CD14-positive monocyte (primary cell): ENCODE measurements at regions not wholly inside any gene's neighbourhood (a gene's known extent, or its start where the extent isn't known, plus 50 kb on each side); places are given as distances from the start of the nearest gene placed in this dataset.

Experiments used
- DNase-seq, 3 donors: peaks; one replicate each; pipeline ENCODE4 v3.0.0-alpha.2; 2011 to 2022
- H2AFZ ChIP-seq: 2 replicates; pipeline ENCODE4 v1.6.0; 2012; ENCODE audit warnings: mild to moderate bottlenecking, low read depth, low read length, inconsistent platforms; ENCODE audit not compliant: insufficient read depth, poor library complexity, severe bottlenecking
- H3K27ac ChIP-seq, 2 donors: 1 replicate in 1 of 2; 2 replicates in 1 of 2; pipeline ENCODE4 v1.5.1; 2012 to 2013; ENCODE audit warnings: low read length in 2 of 2, control low read depth in 1 of 2, inconsistent platforms in 1 of 2, low read depth in 1 of 2, mild to moderate bottlenecking in 1 of 2
- H3K27me3 ChIP-seq, 2 donors: one replicate each; pipeline versions ENCODE4 v1.6.0 to v1.6.1; 2011 to 2013; ENCODE audit warnings: low read length in 2 of 2; ENCODE audit not compliant: control insufficient read depth in 2 of 2, insufficient read depth in 2 of 2
- H3K36me3 ChIP-seq, 2 donors: replicated peaks in 1 of 2; 1 replicate in 1 of 2; 2 replicates in 1 of 2; pipeline versions ENCODE4 v1.5.1 to v1.6.1; 2012 to 2013; ENCODE audit warnings: low read length in 2 of 2, control low read depth in 1 of 2, inconsistent platforms in 1 of 2, mild to moderate bottlenecking in 1 of 2; ENCODE audit not compliant: insufficient read depth in 2 of 2, control insufficient read depth in 1 of 2
- H3K4me1 ChIP-seq, 2 donors: 1 replicate in 1 of 2; 2 replicates in 1 of 2; pipeline versions ENCODE4 v1.5.1 to v1.6.1; 2012 to 2013; ENCODE audit warnings: low read length in 2 of 2, control low read depth in 1 of 2, inconsistent platforms in 1 of 2, mild to moderate bottlenecking in 1 of 2, moderate library complexity in 1 of 2; ENCODE audit not compliant: insufficient read depth in 2 of 2, control insufficient read depth in 1 of 2
- H3K4me2 ChIP-seq: replicated peaks from 2 replicates; pipeline ENCODE3; 2012; ENCODE audit warnings: low read length, moderate library complexity, mild to moderate bottlenecking; ENCODE audit not compliant: poor library complexity, severe bottlenecking; ENCODE audit errors: extremely low read depth
- H3K4me3 ChIP-seq, 3 experiments: fragments of 200-600 bp in 1 of 3; sonication (generic) in 1 of 3; replicated peaks in 1 of 3; 1 replicate in 2 of 3; 2 replicates in 1 of 3; pipeline ENCODE4 v1.5.1; 2011 to 2013; ENCODE audit warnings: low read length in 3 of 3, mild to moderate bottlenecking in 3 of 3, control low read depth in 2 of 3, low read depth in 2 of 3, inconsistent platforms in 1 of 3, moderate library complexity in 1 of 3
- H3K79me2 ChIP-seq: 2 replicates; pipeline ENCODE4 v1.6.0; 2012; ENCODE audit warnings: mild to moderate bottlenecking, control low read depth, inconsistent platforms, low read length, moderate library complexity; ENCODE audit not compliant: insufficient read depth
- H3K9ac ChIP-seq: 2 replicates; pipeline ENCODE4 v1.6.0; 2017; ENCODE audit warnings: low read length, mild to moderate bottlenecking; ENCODE audit not compliant: insufficient read depth, poor library complexity, severe bottlenecking
- H3K9me3 ChIP-seq, 2 donors: replicated peaks in 1 of 2; 1 replicate in 1 of 2; 2 replicates in 1 of 2; pipeline versions ENCODE4 v1.5.1 to v1.6.1; 2012 to 2013; ENCODE audit warnings: low read length in 2 of 2, control low read depth in 1 of 2; ENCODE audit not compliant: control insufficient read depth in 1 of 2, insufficient read depth in 1 of 2
- H4K20me1 ChIP-seq: 2 replicates; pipeline ENCODE4 v1.6.0; 2012; ENCODE audit warnings: mild to moderate bottlenecking, low read length, control low read depth, moderate library complexity; ENCODE audit not compliant: insufficient read depth
- H3K27ac Mint-ChIP-seq, 7 donors: one replicate each; pipeline ENCODE4 v1.8.0; 2020; ENCODE audit warnings: mild to moderate bottlenecking in 7 of 7, mixed read lengths in 7 of 7, moderate library complexity in 6 of 7, inconsistent platforms in 2 of 7
- H3K27me3 Mint-ChIP-seq, 3 donors: one replicate each; pipeline ENCODE4 v1.8.0; 2021 to 2022; ENCODE audit warnings: low read depth in 3 of 3, mild to moderate bottlenecking in 3 of 3, mixed read lengths in 3 of 3, moderate library complexity in 3 of 3, inconsistent platforms in 1 of 3
- H3K36me3 Mint-ChIP-seq, 2 donors: one replicate each; pipeline ENCODE4 v1.8.0; 2020; ENCODE audit warnings: mixed read lengths in 2 of 2, inconsistent platforms in 1 of 2, mild to moderate bottlenecking in 1 of 2
- H3K4me1 Mint-ChIP-seq: one replicate; pipeline ENCODE4 v1.8.0; 2020; ENCODE audit warnings: mild to moderate bottlenecking, mixed read lengths
- H3K4me3 Mint-ChIP-seq, 2 donors: one replicate each; pipeline ENCODE4 v1.8.0; 2020; ENCODE audit warnings: mild to moderate bottlenecking in 2 of 2, mixed read lengths in 2 of 2, moderate library complexity in 1 of 2
- H3K9me3 Mint-ChIP-seq, 7 donors: one replicate each; pipeline ENCODE4 v1.8.0; 2020 to 2022; ENCODE audit warnings: mixed read lengths in 7 of 7, mild to moderate bottlenecking in 6 of 7, moderate library complexity in 6 of 7, inconsistent platforms in 2 of 7
- CTCF ChIP-seq: fragments of 200-600 bp; IDR thresholded peaks from one replicate; pipeline ENCODE4 v1.8.0; 2022; ENCODE audit warnings: antibody characterized with exemption, mild to moderate bottlenecking
- WGBS: methylation state at CpG from one replicate; pipeline ENCODE4 v1.1.5; 2013; ENCODE audit warnings: missing lambda C conversion rate; ENCODE audit not compliant: insufficient coverage; 5-methylcytosine and 5-hydroxymethylcytosine counted together
- intact Hi-C, 2 donors: fragments of 100-400 bp; cut with micrococcal nuclease; formaldehyde crosslinking; loops; one replicate each; pipeline versions ENCODE4 v1.15.0 to v1.15.1; 2023

GRCh38 chr2:42888321-42889245 lies 96.2 kb upstream of the HAAO start:
- H2AFZ ChIP-seq = no peak overlapping the region
- no peak overlapping the region for H3K4me3 ChIP-seq
- peaks cover 10 to 15% of the 10 kb centered on the region in 2 donors for H3K9me3 ChIP-seq
- intact Hi-C loops = no loop called here
- H3K27ac ChIP-seq = no peak overlapping the region
- Mint-ChIP-seq H3K27ac (no peak overlapping the region), H3K27me3 (peaks cover 0 to 3% (median 0%) of the 10 kb centered on the region in 3 donors), H3K9me3 (peaks cover 9 to 30% (median 21%) of the 10 kb centered on the region in 7 donors), H3K4me1 (no peaks in the 10 kb centered on the region), H3K36me3 (peaks cover 0 to 3% of the 10 kb centered on the region in 2 donors), H3K4me3 (no peak overlapping the region)
- no peak overlapping the region for H3K9ac ChIP-seq
- H3K4me1 ChIP-seq = no peaks in the 10 kb centered on the region
- no peaks in the 10 kb centered on the region for H4K20me1 ChIP-seq
- H3K36me3 ChIP-seq = no peaks in the 10 kb centered on the region
- H3K79me2 ChIP-seq = no peaks in the 10 kb centered on the region
- no peaks in the 10 kb centered on the region for H3K27me3 ChIP-seq
- DNase-seq = no peak
- H3K4me2 ChIP-seq = no peak overlapping the region
- no peak for TF ChIP-seq CTCF
- WGBS = 100% methylated on average over 2 of the region's 5 CpGs

- Histone ChIP-seq H3K4me1 (no peaks in the 10 kb centered on the region), H3K4me3 (no peak overlapping the region), H3K27ac (no peak overlapping the region), H3K79me2 (no peaks in the 10 kb centered on the region), H3K9me3 (peaks cover 10 to 15% of the 10 kb centered on the region in 2 donors), H2AFZ (no peak overlapping the region), H3K4me2 (no peak overlapping the region), H3K9ac (no peak overlapping the region), H3K27me3 (no peaks in the 10 kb centered on the region), H3K36me3 (no peaks in the 10 kb centered on the region), H4K20me1 (no peaks in the 10 kb centered on the region)
- peaks cover 0 to 3% (median 0%) of the 10 kb centered on the region in 3 donors for H3K27me3 Mint-ChIP-seq
- H3K9me3 Mint-ChIP-seq = peaks cover 9 to 30% (median 20%) of the 10 kb centered on the region in 7 donors
- intact Hi-C loops = no loop called here
- WGBS = 97% methylated on average over 4 of the region's 7 CpGs
- no peak overlapping the region for H3K4me3 Mint-ChIP-seq
- no peak overlapping the region for H3K27ac Mint-ChIP-seq
- DNase-seq = no peak
- H3K36me3 Mint-ChIP-seq = peaks cover 0 to 3% of the 10 kb centered on the region in 2 donors
- TF ChIP-seq CTCF = no peak
- peaks cover under 1% of the 10 kb centered on the region for H3K4me1 Mint-ChIP-seq
Measured at GRCh38 chr2:42886921-42887320, 94.5 kb upstream of the HAAO start.
